Hematopoietic multipotent progenitor cell treated with erythropoietin and hydrocortisone succinate and interleukin-3 and kit ligand, for 17 days (in vitro differentiated cells): ENCODE measurements at regions not wholly inside any gene's neighbourhood (a gene's known extent, or its start where the extent isn't known, plus 50 kb on each side); places are given as distances from the start of the nearest gene placed in this dataset.
"Not testable (repeated sequence)": the region's sequence is repeated elsewhere in the genome, so short reads cannot be mapped to it uniquely, and the experiment has no call there.

Experiments used
- DNase-seq: peaks from one replicate; pipeline ENCODE4 v3.0.0-alpha.2; 2015; ENCODE audit warnings: low spot score

DNA sequence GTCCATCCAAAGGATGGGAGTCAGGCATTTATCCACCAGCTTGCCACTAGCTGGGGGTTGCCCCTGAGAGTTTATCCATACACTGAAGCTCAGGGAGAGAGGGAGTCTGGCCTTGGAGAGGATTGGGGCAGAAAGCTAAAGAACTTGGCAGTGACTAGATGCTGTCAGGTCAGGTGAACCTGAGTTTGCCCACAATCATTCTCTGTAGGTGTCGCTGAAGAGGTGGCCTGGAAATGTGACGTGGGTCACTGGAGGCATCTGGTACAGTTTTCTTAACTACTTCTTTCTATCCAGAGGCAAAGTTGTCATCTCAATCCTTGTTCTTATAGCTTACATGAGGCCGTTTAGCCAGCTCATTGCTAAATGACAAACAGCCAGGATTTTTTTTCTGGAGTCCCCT lies 298.0 kb upstream of the CTNNB1 start:
- no peak for DNase-seq

DNA sequence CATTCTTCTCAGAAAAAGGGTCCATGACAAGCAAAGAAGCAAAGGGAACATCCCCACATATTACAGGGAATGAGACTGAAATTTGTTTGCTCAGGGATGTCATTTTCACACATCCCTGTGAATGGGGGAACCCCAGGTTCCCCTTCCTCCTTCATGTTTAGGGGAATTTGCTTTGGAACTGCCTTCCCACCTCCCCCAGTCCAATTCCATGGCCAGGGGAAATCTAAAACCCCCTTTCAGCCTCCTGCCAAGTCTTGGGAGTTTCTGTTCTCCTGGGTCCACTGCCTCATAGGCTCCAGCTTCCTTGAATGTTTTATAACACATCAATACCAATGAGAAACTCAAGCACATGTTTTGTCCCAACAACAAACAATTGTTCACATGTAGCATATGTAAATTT lies 297.5 kb upstream of the CTNNB1 start:
- DNase-seq, result no peak

DNA sequence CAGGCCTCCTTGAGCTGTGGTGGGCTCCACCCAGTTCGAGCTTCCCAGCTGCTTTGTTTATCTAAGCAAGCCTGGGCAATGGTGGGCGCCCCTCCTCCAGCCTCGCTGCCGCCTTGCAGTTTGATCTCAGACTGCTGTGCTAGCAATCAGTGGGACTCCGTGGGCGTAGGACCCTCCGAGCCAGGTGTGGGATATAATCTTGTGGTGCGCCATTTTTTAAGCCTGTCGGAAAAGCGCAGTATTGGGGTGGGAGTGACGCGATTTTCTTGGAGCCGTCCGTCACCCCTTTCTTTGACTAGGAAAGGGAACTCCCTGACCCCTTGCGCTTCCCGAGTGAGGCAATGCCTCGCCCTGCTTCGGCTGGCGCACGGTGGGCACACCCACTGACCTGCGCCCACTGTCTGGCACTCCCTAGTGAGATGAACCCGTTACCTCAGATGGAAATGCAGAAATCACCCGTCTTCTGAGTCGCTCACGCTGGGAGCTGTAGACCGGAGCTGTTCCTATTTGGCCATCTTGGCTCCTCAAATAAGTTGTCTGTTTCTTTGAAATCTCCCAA lies 291.3 kb upstream of the CTNNB1 start:
- DNase-seq, result not testable (repeated sequence)

DNA sequence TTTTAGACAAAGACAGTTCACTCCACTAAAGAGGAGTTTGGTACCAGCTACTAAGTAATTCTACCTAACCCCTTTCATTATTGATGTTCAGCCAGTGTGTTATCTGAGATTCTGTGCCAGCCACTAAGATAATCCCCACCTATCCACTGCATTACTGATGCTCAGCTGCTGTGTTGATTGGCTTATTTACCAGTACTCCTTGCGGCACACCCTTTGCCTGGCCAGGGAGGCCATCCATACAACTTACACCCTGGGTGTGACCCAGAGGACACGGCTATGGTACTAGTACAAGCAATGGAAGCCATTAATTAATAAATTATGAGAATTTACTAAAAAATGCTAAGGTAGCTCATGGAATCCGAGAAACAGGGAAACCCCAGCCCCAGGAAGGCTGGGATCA lies 290.7 kb upstream of the CTNNB1 start:
- DNase-seq, result no peak

DNA sequence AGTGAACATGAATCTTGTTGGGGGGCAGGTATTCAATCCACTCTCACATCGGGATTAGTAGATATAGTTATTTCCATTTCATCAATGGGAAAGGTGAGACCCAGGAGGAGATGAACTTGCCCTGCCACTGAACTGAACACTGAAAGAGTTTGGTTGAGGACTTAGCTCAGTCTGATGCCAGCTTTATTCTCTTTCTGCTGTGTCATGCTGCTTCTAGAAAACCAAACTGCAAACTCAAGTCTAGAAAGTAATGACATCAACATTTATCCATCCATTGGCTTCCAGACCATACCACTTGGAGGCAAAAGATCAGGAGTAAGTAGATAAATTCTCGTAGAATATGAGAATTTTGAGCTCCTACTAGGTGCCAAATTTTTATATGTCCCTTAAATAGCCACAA lies 288.0 kb upstream of the CTNNB1 start:
- DNase-seq, result no peak

DNA sequence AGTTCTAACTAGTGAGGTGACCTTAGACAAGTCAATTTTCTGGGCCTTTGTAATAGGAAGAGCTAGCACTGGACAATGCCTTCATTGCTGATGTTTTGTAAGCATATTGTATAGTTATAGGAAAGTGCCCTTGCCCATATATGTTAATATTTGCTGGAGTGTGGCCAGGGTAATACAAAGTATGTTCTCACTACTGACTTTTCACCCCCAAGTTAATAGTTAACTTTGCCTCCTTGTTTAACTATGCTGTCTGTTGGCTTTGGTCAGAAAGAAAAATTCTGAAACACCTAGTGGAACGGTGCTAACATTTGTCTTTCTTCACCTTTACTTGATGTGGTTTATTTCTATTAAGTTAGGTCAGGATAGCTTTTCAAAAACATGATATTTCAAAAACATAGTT lies 287.4 kb upstream of the CTNNB1 start:
- no peak for DNase-seq

DNA sequence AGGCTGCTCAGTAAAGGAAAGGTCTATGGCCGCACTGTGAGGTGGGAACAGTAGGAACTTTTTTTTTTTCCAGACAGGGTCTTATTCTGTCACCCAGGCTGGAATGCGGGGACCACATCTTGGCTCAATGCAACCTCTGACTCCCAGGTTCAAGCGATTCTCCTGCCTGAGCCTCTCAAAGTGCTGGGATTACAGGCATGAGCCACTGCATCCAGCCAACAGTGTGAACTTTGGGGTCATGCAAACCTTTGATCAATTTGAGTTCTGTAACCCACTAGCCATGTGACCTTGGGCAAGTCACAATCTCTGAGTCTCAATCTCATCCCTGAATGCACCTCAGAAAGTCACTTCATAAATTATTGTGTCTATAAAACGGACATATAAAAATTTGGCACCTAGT lies 286.8 kb upstream of the CTNNB1 start:
- no peak for DNase-seq

DNA sequence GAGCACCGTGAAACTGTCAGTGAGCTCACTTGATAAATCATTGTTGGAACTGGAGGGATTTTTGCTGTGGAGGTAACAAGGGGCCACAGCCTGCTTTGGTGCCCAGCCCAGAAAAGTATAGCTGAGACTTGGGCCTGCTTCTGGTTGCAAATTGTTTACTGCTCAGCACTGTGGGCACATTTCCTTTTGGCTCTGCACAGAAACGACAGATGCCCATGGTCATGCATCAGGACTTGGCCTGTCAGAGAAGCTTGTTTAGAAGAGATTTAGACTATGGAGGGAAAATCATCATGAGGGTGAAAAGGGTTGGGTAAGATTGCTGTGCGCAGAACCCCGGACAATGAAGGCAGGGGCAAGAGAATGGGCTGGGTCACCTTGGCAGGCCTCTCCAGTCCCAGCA lies 286.1 kb upstream of the CTNNB1 start:
- no peak for DNase-seq

DNA sequence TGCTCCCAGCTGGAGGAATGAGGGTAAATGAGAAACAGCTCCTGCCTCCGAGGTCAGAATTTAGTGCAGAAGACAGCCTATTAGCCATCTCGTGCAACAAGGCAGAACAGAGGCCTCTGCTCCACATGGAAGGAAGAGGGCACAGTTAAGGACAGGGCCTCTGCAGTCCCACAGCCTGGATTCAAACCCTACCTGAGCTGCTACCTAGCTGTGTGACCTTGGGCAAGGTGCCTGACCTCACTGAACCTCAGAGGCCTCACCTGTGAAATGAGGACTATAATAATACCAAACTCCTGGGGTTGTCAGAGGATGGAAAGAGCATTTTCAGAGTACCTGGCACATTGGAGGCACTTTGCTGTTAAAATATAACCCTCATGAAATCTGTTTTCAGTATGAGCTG lies 285.7 kb upstream of the CTNNB1 start:
- no peak for DNase-seq

DNA sequence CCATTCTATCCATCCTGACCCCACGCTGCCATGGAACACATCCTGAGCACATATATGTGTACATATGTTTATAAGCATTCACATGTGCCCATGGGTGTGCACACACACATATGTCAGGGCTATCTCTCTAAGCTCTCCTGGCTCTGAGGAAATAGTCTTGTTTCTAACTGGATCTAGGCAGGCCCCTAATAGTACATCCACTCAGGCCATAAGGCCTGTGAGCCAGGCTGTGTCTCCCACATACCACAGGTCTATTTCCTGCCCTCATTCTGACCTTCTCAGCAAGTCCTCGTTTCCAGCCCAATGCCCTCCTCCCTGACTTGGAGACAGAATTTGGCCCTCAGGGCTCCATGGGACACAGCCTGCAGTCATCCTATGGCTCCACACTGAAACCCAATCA lies 284.8 kb upstream of the CTNNB1 start:
- no peak for DNase-seq

DNA sequence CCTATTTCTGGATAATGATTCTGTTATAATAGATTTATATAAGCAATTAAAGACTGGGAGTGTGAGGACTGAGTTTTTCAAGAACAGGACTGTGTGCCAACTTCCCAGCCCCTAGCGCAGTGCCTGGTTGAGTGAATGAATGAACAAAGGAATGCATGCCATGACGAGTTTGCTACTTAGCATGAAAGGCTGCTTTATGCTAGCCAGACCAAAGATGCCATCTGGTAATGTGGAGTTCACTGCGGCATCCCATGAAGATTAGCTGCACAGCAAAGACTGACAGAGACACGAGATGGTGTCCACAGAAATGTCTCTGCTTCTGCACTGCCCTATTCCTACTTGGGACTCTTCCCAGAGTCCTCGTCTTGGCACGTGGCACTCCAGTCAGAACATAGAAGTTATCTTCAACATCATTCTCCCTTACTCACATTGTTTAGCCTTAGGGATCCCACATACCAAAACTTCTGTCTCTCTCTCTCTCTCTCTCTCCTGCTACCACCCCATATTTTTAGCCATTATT lies 283.9 kb upstream of the CTNNB1 start:
- no peak for DNase-seq

DNA sequence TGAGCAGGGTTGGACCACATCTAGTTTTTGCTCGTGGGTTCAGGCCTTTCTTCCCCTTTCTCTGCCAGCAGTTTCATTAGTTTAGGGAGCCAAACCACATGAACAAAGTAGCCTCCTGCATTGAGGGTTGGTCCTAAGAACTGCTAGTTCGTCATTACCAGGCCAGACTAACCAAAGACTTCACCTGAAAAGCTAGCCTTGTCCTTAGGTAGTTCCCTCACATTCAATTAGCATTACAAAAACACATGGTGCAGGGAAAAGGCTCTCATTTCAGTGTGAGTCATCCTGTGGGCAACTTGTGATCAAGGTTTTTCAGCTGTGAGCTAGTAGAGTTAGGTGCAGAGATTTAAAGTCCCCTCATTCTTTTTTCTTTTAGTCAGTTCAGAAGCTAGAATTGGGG lies 279.3 kb upstream of the CTNNB1 start:
- DNase-seq, result no peak

DNA sequence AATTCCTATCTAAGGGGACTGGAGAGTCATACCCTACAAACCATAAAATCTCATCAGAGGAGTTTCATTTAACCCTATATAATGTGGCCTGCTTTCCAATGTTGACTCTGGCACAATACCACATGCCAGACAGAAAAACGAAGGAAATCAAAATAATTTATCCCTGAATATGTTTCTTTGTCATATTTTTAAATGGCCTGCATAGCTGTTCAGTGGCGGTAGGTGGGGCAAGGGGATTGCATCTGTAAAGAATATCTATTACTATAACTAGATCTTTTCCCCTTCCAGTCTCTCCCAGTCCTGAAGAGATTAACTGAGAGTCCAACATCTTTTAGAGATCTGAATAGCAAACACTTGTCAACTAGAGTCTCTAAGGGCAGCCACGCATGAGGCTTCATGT lies 278.1 kb upstream of the CTNNB1 start:
- no peak for DNase-seq

DNA sequence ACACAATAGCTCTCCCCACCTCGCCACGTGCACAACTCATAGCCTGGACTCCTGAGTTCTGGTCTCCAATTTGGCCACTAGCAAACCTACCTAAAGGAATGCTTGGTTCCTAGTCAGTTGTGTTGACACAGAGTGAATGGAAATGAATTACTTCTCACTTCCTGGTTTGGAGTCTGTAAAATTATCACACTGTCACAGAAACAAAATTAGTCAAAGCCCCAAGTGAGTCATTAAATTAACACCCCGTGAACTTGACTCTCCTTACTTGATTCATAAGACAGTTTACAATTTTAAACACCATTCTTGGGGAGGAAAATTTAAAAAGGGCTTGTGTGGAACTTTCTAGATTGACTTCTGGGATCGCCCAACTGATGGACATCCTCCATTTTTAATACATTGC lies 276.2 kb upstream of the CTNNB1 start:
- DNase-seq, result no peak

DNA sequence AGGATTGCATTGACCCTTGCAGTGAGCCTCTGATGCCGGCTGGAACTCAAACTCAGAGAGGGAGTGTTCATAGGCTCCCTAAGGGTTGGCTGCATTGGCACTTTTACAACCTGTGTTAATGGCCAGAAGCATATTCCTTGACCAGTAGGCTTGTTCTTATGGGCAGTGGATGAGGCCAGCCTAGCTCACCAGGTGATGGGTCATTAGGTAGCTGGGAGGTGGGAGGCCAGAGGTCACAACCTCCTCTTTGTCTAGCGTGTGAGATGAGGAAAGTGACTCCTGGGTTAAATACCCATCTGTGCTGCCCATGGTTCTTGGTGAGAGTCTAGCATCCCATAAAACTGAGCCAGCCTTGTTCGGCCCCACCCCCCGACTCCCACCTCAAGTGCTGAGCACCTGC lies 275.7 kb upstream of the CTNNB1 start:
- no peak for DNase-seq

DNA sequence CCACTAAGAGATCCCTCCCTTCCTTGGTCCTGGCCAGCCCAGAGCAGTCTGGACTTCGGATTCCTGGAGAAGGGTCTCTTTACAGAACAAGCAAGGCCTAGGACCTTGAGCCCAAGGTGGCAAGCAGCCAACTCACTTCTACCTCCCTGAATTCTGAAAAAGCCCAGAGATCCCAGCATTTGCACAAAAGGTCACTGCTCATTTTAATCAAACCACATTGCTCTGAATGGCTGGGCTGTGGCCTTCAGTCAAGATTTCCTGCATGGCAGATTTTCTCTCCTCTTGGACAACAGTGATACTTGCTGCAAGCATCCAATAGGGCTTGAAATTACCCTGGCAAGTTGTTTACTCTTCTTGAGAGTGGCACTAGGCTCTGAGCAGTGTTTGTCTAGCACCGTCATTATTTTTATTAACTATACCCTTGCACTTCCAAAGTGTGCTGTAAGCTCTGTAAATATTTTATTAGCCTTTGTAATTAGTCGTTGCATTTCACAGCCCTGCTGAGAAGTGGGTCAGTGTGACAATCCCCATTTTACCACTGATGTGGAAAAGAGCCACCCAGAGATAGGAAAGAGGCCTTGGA lies 274.7 kb upstream of the CTNNB1 start:
- DNase-seq, result no peak

DNA sequence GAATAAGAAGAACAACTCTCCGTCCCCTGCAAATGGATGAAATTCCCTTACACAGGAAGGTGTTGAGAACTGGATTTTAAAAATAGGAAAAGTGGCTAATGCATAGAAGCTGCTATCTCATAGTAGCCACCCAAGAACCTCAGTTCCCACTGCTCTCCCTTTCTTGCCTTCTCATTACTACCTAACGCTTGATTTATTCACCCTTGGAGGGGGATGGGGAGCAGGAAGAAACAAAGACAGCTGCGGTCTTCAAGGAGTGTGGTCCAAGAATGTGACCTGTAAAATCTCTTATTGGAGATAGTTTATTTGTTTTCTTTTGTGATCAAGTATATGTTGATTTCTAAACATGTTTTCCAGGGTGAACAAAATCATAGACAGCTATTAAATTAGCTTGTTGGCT lies 274.1 kb upstream of the CTNNB1 start:
- DNase-seq, result no peak

DNA sequence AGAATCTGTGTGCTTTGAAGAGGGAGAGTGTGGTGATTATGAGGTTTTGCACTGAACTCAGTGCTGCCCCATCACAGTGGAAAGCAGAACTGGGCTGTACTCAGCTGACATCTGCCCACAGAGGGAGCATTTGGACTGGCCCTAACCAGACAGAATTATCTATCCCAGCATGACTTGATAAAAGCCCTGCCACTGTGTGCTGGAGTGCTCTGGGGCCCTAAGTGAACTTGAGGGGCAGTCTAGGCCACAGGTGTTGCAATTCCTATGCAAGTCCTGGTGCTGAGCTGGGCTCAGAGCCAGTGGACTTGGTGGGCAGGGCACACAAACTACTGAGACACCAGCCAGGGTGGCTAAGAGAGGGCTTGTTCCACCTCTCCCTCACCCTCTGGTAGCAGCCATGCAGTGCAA lies 269.2 kb upstream of the CTNNB1 start:
- DNase-seq, result no peak

DNA sequence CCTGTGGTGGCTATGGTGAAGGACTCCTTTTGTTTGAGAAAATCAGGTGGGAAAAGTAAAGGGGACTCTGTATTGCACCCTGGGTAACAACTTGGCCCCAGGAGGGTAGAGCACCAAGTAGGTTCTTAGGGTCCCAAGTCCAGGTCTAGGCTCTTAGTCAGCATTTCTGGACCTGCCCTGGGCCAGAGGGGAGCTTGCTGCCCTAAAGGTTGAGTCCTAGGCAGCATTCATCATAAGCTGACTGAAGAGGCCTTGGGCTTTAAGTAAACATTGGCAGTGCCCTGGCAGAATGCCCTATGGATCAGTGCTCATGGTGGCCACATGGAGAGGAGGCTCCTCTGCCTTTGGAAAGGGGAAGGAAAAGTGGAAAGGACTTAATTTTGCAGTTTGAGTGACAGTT lies 268.5 kb upstream of the CTNNB1 start:
- DNase-seq, result no peak

DNA sequence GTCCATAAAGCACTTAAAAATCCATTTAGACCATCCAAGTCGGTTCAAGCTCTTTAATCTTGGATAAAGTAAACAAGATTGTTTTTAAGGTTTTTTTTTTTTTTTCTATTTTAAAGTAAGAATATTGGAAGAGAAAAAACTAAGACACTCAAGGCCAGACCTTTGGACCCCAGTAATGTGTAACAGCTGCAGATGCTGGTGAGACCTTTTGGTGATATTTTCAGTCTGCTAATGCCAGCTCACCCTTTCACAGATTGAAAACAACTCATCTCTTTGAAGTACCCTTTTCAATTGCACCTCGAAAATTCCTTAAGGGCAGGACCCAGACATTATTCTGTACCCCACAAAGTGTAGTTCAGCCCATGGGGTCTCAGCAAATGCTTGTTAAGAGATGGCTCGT lies 260.7 kb upstream of the CTNNB1 start:
- no peak for DNase-seq

DNA sequence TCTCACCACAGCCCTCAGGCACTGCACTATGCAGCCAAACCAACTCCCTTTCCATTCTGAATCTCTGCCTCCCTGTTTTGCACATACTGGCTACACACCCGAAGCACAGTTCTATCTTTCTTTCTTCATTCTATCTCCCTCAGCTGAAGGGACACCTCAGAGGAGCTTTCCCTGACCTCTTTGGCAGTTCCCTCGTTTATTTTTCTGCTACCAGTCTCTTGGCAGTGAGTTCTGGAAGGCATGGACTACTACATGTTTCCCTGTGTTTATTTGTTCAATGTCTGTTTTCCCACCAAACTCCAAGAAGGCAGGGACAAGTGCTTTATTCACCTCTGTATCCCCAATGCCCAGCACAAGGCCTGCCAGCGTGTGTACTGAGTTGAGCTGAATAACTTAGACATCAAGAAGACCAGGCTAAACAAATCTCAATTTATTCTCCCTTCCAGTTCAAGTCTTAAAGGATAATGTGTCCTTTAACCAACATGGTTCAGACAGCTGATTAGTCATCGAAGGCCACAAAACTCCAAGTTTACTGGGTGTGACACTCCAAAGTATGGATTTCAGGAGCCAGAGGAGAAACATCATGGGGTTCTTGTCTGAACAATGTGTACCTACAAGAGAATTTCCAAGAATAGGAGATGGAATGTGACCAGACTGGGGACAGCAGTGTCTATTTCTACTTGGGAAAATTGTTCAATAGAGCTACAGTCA lies 260.1 kb upstream of the CTNNB1 start:
- no peak for DNase-seq

DNA sequence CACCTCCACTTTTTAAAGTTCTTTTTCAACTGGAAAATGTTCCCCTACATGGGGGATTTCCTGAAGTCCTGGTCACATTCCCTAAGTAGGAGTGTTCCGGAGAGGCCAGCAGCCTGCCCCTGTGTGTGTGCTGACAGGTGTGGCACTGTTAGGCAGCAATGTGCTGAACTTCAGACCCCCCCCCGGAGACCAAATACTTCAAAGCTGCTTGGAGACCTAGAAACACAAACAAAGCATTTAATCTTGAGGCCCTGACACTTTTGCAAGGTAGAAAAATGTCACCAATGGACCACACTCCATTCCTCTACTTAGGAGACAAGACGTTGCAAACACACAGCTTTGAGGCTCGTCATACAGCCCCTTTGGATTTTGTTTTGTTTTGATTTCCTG lies 259.6 kb upstream of the CTNNB1 start:
- DNase-seq, result no peak

DNA sequence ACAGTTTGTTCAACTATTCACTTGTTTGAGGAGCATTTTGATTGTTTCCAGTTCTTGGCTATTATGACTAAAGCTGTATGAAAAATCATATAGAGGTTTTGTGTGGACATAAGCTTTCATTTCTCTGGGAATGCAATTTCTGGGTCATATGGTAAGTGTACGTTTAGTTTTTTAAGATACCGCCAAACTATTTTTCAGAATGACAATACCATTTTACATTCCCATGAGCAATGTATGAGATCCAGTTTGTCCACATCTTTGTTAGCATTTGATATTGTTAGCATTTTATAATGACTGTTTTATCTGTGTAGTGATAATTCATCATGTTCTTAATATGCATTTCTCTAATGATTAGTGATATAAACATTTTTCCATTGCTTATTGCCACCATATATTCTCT lies 258.7 kb upstream of the CTNNB1 start:
- DNase-seq, result no peak

DNA sequence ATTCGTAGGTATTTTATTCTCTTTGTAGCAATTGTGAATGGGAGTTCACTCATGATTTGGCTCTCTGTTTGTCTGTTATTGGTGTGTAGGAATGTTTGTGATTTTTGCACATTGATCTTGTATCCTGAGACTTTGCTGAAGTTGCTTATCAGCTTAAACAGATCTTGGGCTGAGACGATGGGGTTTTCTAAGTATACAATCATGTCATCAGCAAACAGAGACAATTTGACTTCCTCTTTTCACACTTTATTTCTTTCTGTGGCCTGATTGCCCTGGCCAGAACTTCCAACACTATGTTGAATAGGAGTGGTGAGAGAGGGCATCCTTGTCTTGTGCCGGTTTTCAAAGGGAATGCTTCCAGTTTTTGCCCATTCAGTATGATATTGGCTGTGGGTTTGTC lies 252.3 kb upstream of the CTNNB1 start:
- DNase-seq, result not testable (repeated sequence)
